MM.1S (cell line): ENCODE measurements at regions not wholly inside any gene's neighbourhood (a gene's known extent, or its start where the extent isn't known, plus 50 kb on each side); places are given as distances from the start of the nearest gene placed in this dataset.

Experiments
- DNase-seq: peaks from one replicate; pipeline ENCODE4 v3.0.0-alpha.2; 2015
- H2AFZ ChIP-seq: fragments of 300-600 bp; sonication (generic); 2 replicates; pipeline ENCODE4 v1.6.0; 2016; ENCODE audit warnings: antibody characterized with exemption, low read length
- H3F3A ChIP-seq: fragments of 300-600 bp; sonication (generic); 2 replicates; pipeline ENCODE4 v1.6.1; 2016; ENCODE audit warnings: mild to moderate bottlenecking, antibody characterized with exemption, low read length, moderate library complexity, mixed read lengths; ENCODE audit not compliant: insufficient read depth
- H3K27ac ChIP-seq: fragments of 300-600 bp; sonication (generic); 2 replicates; pipeline ENCODE4 v1.5.1; 2016; ENCODE audit warnings: mild to moderate bottlenecking, low read length
- H3K27me3 ChIP-seq: fragments of 300-600 bp; sonication (generic); replicated peaks from 2 replicates; pipeline ENCODE4 v1.6.0; 2016; ENCODE audit warnings: low read length; ENCODE audit not compliant: insufficient read depth
- H3K36me3 ChIP-seq: fragments of 300-600 bp; sonication (generic); replicated peaks from 2 replicates; pipeline ENCODE4 v1.6.1; 2016; ENCODE audit warnings: mild to moderate bottlenecking, low read length, mixed read lengths; ENCODE audit not compliant: insufficient read depth
- H3K4me1 ChIP-seq: fragments of 300-600 bp; sonication (generic); 2 replicates; pipeline ENCODE4 v1.6.1; 2016; ENCODE audit warnings: low read length, mixed read lengths
- H3K4me2 ChIP-seq: fragments of 300-600 bp; sonication (generic); 2 replicates; pipeline ENCODE4 v1.6.0; 2016; ENCODE audit warnings: low read depth, low read length
- H3K4me3 ChIP-seq: fragments of 300-600 bp; sonication (generic); 2 replicates; pipeline ENCODE4 v1.5.1; 2016; ENCODE audit warnings: low read length, mixed read lengths
- H3K79me2 ChIP-seq: fragments of 300-600 bp; sonication (generic); 2 replicates; pipeline ENCODE4 v1.6.1; 2016; ENCODE audit warnings: mixed run types, low read length, mixed read lengths
- H3K9ac ChIP-seq: fragments of 300-600 bp; sonication (generic); 2 replicates; pipeline ENCODE4 v1.6.1; 2016; ENCODE audit warnings: low read length, mixed read lengths
- H3K9me2 ChIP-seq: fragments of 300-600 bp; sonication (generic); replicated peaks from 2 replicates; pipeline ENCODE4 v1.6.1; 2016; ENCODE audit warnings: mild to moderate bottlenecking, low read length, mixed read lengths; ENCODE audit not compliant: insufficient read depth
- H3K9me3 ChIP-seq: fragments of 300-600 bp; sonication (generic); replicated peaks from 2 replicates; pipeline ENCODE4 v1.6.1; 2016; ENCODE audit warnings: mild to moderate bottlenecking, low read length, mixed read lengths; ENCODE audit not compliant: insufficient read depth
- H4K20me1 ChIP-seq: fragments of 300-600 bp; sonication (generic); 2 replicates; pipeline ENCODE4 v1.6.1; 2016; ENCODE audit warnings: mild to moderate bottlenecking, low read length, moderate library complexity, mixed read lengths; ENCODE audit not compliant: insufficient read depth
- CTCF ChIP-seq: fragments of 300-600 bp; sonication (generic); IDR thresholded peaks from 2 replicates; pipeline ENCODE4 v1.5.1; 2016; ENCODE audit warnings: antibody characterized with exemption, low read length, mixed read lengths
- EZH2 ChIP-seq: fragments of 300-600 bp; sonication (generic); optimal IDR thresholded peaks from 2 replicates; pipeline ENCODE3; 2017; ENCODE audit warnings: low read depth, mild to moderate bottlenecking, antibody characterized with exemption, low read length, mixed read lengths
- EZH2phosphoT487 ChIP-seq: fragments of 300-600 bp; sonication (generic); IDR thresholded peaks from 2 replicates; pipeline ENCODE4 v1.6.1; 2018; ENCODE audit warnings: antibody characterized with exemption, low read length

DNA sequence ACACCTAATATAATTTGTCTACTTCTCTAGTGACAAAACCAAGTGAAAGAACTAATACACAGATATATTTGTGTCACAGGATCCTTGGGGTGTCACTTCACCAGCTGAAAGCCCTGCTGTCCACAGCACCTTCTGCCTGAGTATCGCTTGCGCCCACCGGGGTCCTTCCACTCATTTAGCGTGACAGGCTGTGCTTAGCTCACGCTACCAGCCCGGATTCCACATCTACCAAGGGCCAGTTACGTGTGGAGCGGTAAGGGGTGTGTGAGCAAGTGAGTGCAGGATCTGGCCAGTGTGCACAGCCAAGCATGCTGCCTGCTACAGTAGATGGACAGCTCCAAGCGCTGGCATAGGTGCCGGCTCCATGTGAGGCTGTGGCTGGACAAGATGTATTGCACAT lies 810.9 kb downstream of the NSUN3 start:
- no peak overlapping the region for H3K4me2 ChIP-seq
- H3K36me3 ChIP-seq: no peaks in the 10 kb centered on the region
- H3K4me3 ChIP-seq: no peak overlapping the region
- TF ChIP-seq EZH2 (no peak), CTCF (no peak), EZH2phosphoT487 (no peak)
- H3K27me3 ChIP-seq: no peaks in the 10 kb centered on the region
- H3K27ac ChIP-seq: no peak overlapping the region
- no peaks in the 10 kb centered on the region for H4K20me1 ChIP-seq
- H3K79me2 ChIP-seq: no peaks in the 10 kb centered on the region
- H3K4me1 ChIP-seq: no peaks in the 10 kb centered on the region
- H3F3A ChIP-seq: no peaks in the 10 kb centered on the region
- no peak overlapping the region for H3K9ac ChIP-seq
- H3K9me2 ChIP-seq: no peaks in the 10 kb centered on the region
- H2AFZ ChIP-seq: no peak overlapping the region
- no peak for DNase-seq
- H3K9me3 ChIP-seq: no peaks in the 10 kb centered on the region

- Histone ChIP-seq H3F3A (no peaks in the 10 kb centered on the region), H3K4me3 (no peak overlapping the region), H3K9me2 (no peaks in the 10 kb centered on the region), H3K27me3 (no peaks in the 10 kb centered on the region), H3K9me3 (no peaks in the 10 kb centered on the region), H3K9ac (no peak overlapping the region), H3K4me2 (no peak overlapping the region), H3K36me3 (no peaks in the 10 kb centered on the region), H4K20me1 (no peaks in the 10 kb centered on the region), H3K27ac (no peak overlapping the region), H2AFZ (no peak overlapping the region), H3K79me2 (no peaks in the 10 kb centered on the region), H3K4me1 (no peaks in the 10 kb centered on the region)
- no peak for DNase-seq
- TF ChIP-seq EZH2 (no peak), CTCF (no peak), EZH2phosphoT487 (no peak)
Observed at GRCh38 chr3:94875149-94875548, 812.3 kb downstream of the NSUN3 start.

GRCh38 chr3:94887065-94887464 lies 824.2 kb downstream of the NSUN3 start:
- Histone ChIP-seq H3K9me2 (no peaks in the 10 kb centered on the region), H3K4me1 (no peaks in the 10 kb centered on the region), H3K27ac (no peak overlapping the region), H3K27me3 (no peaks in the 10 kb centered on the region), H3K9me3 (no peaks in the 10 kb centered on the region), H3K79me2 (no peaks in the 10 kb centered on the region), H4K20me1 (no peaks in the 10 kb centered on the region), H3K36me3 (no peaks in the 10 kb centered on the region), H3K4me3 (no peak overlapping the region), H3F3A (no peaks in the 10 kb centered on the region), H3K9ac (no peak overlapping the region), H2AFZ (no peak overlapping the region), H3K4me2 (no peak overlapping the region)
- no peak for TF ChIP-seq EZH2
- TF ChIP-seq EZH2phosphoT487: no peak
- TF ChIP-seq CTCF: no peak
- DNase-seq: no peak
